ENCODE measurements at regions not wholly inside any gene's neighbourhood (a gene's known extent, or its start where the extent isn't known, plus 50 kb on each side); places are given as distances from the start of the nearest gene placed in this dataset.

- no peak for ATAC-seq
- peaks cover 0 to 1% (median 0%) of the 10 kb centered on the region in 4 donors for H3K4me1 Mint-ChIP-seq
- H3K9me3 Mint-ChIP-seq: peaks cover 0 to 3% (median 0%) of the 10 kb centered on the region in 9 donors
- no peak for DNase-seq
- no peaks in the 10 kb centered on the region for H3K36me3 Mint-ChIP-seq
- H3K4me3 Mint-ChIP-seq: no peak overlapping the region
- H3K27me3 Mint-ChIP-seq: peaks cover 17 to 71% (median 41%) of the 10 kb centered on the region in 5 donors
- H3K27ac Mint-ChIP-seq: no peak overlapping the region
- POLR2A ChIA-PET: no interaction called here
These were observed 53.1 kb upstream of the B3GAT1 start for GRCh38 chr11:134464981-134465730.

GRCh38 chr11:134464196-134464595, 52.2 kb upstream of the B3GAT1 start:
- H3K9me3 Mint-ChIP-seq: peaks cover 0 to 8% (median 0%) of the 10 kb centered on the region in 9 donors
- no peak overlapping the region for H3K4me3 Mint-ChIP-seq
- ATAC-seq (no peak), DNase-seq (no peak)
- H3K27me3 Mint-ChIP-seq: peaks cover 19 to 71% (median 41%) of the 10 kb centered on the region in 5 donors
- peak overlapping the region in 1 of 10 donors; percentile 31 for H3K27ac Mint-ChIP-seq
- peaks cover 0 to 1% (median 0%) of the 10 kb centered on the region in 4 donors for H3K4me1 Mint-ChIP-seq
- POLR2A ChIA-PET: no interaction called here
- H3K36me3 Mint-ChIP-seq: no peaks in the 10 kb centered on the region

- H3K27me3 Mint-ChIP-seq: peaks cover 19 to 70% (median 41%) of the 10 kb centered on the region in 5 donors
These were observed 51.7 kb upstream of the B3GAT1 start for GRCh38 chr11:134463716-134464115.

More at GRCh38 chr11:134463716-134464115, 51.7 kb upstream of the B3GAT1 start:
- no peak overlapping the region for H3K27ac Mint-ChIP-seq
- peaks cover 0 to 11% (median 2%) of the 10 kb centered on the region in 9 donors for H3K9me3 Mint-ChIP-seq
- peaks cover 0 to 1% (median 0%) of the 10 kb centered on the region in 4 donors for H3K4me1 Mint-ChIP-seq
- DNase-seq: no peak
- H3K4me3 Mint-ChIP-seq: no peak overlapping the region
- no peak for ATAC-seq
- H3K36me3 Mint-ChIP-seq: no peaks in the 10 kb centered on the region
- POLR2A ChIA-PET: no interaction called here
